Astrocyte (in vitro differentiated cells and primary cell): ENCODE measurements at regions not wholly inside any gene's neighbourhood (a gene's known extent, or its start where the extent isn't known, plus 50 kb on each side); places are given as distances from the start of the nearest gene placed in this dataset.

Source experiments
- CTCF ChIP-seq: IDR thresholded peaks from 2 replicates; pipeline ENCODE4 v1.5.1; 2011; ENCODE audit warnings: low read depth, mild to moderate bottlenecking, inconsistent platforms, low read length, moderate library complexity; ENCODE audit not compliant: insufficient read depth
- EZH2 ChIP-seq: IDR thresholded peaks from 2 replicates; pipeline ENCODE4 v1.6.1; 2012; ENCODE audit warnings: mild to moderate bottlenecking, low read length, inconsistent platforms; ENCODE audit not compliant: insufficient read depth

GRCh38 chr6:92047860-92048259 lies 1371.5 kb downstream of the EPHA7 start:
- no peak for TF ChIP-seq CTCF
- TF ChIP-seq EZH2, result no peak
